ENCODE measurements at regions not wholly inside any gene's neighbourhood (a gene's known extent, or its start where the extent isn't known, plus 50 kb on each side); places are given as distances from the start of the nearest gene placed in this dataset.

GRCh38 chr10:80702143-80702542 lies 164.4 kb downstream of the SH2D4B start:
- Histone ChIP-seq H3K4me3 (ENCODE audit: severe bottlenecking) (no peak overlapping the region), H3K36me3 (ENCODE audit: low read depth) (no peaks in the 10 kb centered on the region), H3K27ac (ENCODE audit: poor library complexity, severe bottlenecking) (no peak overlapping the region), H3K9me3 (ENCODE audit: severe bottlenecking) (no peaks in the 10 kb centered on the region), H3K4me1 (ENCODE audit: insufficient read depth, poor library complexity, severe bottlenecking) (no peaks in the 10 kb centered on the region), H3K27me3 (ENCODE audit: insufficient read depth, poor library complexity, severe bottlenecking) (no peaks in the 10 kb centered on the region)
- ATAC-seq (ENCODE audit: low read depth) = no peak
- no peak for TF ChIP-seq CTCF (IDR thresholded peaks at IDR 0.05; ENCODE audit: poor library complexity, severe bottlenecking)
- no peak for DNase-seq (ENCODE audit: low spot score)

GRCh38 chr10:80705899-80706298 lies 168.2 kb downstream of the SH2D4B start:
- Histone ChIP-seq H3K36me3 (ENCODE audit: low read depth) (no peaks in the 10 kb centered on the region), H3K4me1 (ENCODE audit: insufficient read depth, poor library complexity, severe bottlenecking) (no peaks in the 10 kb centered on the region), H3K27me3 (ENCODE audit: insufficient read depth, poor library complexity, severe bottlenecking) (peaks cover 2% of the 10 kb centered on the region), H3K27ac (ENCODE audit: poor library complexity, severe bottlenecking) (no peak overlapping the region), H3K4me3 (ENCODE audit: severe bottlenecking) (no peak overlapping the region), H3K9me3 (ENCODE audit: severe bottlenecking) (no peaks in the 10 kb centered on the region)
- no peak for TF ChIP-seq CTCF (IDR thresholded peaks at IDR 0.05; ENCODE audit: poor library complexity, severe bottlenecking)
- ATAC-seq (ENCODE audit: low read depth) (no peak), DNase-seq (ENCODE audit: low spot score) (no peak)

- Histone ChIP-seq H3K4me1 (ENCODE audit: insufficient read depth, poor library complexity, severe bottlenecking) (no peaks in the 10 kb centered on the region), H3K36me3 (ENCODE audit: low read depth) (no peaks in the 10 kb centered on the region), H3K4me3 (ENCODE audit: severe bottlenecking) (no peak overlapping the region), H3K9me3 (ENCODE audit: severe bottlenecking) (no peaks in the 10 kb centered on the region), H3K27ac (ENCODE audit: poor library complexity, severe bottlenecking) (no peak overlapping the region), H3K27me3 (ENCODE audit: insufficient read depth, poor library complexity, severe bottlenecking) (peaks cover 6% of the 10 kb centered on the region)
- DNase-seq (ENCODE audit: low spot score) (no peak), ATAC-seq (ENCODE audit: low read depth) (no peak)
- TF ChIP-seq CTCF (IDR thresholded peaks at IDR 0.05; ENCODE audit: poor library complexity, severe bottlenecking) = no peak
Observed at GRCh38 chr10:80708185-80708584, 170.5 kb downstream of the SH2D4B start.

- ATAC-seq (ENCODE audit: low read depth) = no peak
- H3K36me3 ChIP-seq (ENCODE audit: low read depth) = no peaks in the 10 kb centered on the region
- peaks cover 6% of the 10 kb centered on the region for H3K27me3 ChIP-seq (ENCODE audit: insufficient read depth, poor library complexity, severe bottlenecking)
- H3K27ac ChIP-seq (ENCODE audit: poor library complexity, severe bottlenecking) = no peak overlapping the region
- H3K4me3 ChIP-seq (ENCODE audit: severe bottlenecking) = no peak overlapping the region
- DNase-seq (ENCODE audit: low spot score) = no peak
- no peaks in the 10 kb centered on the region for H3K4me1 ChIP-seq (ENCODE audit: insufficient read depth, poor library complexity, severe bottlenecking)
- TF ChIP-seq CTCF (IDR thresholded peaks at IDR 0.05; ENCODE audit: poor library complexity, severe bottlenecking) = no peak
- H3K9me3 ChIP-seq (ENCODE audit: severe bottlenecking) = no peaks in the 10 kb centered on the region
Observed at GRCh38 chr10:80708808-80709207, 171.1 kb downstream of the SH2D4B start.

- Histone ChIP-seq H3K27ac (ENCODE audit: poor library complexity, severe bottlenecking) (no peak overlapping the region), H3K36me3 (ENCODE audit: low read depth) (no peaks in the 10 kb centered on the region), H3K4me1 (ENCODE audit: insufficient read depth, poor library complexity, severe bottlenecking) (no peaks in the 10 kb centered on the region), H3K27me3 (ENCODE audit: insufficient read depth, poor library complexity, severe bottlenecking) (peaks cover 6% of the 10 kb centered on the region), H3K9me3 (ENCODE audit: severe bottlenecking) (no peaks in the 10 kb centered on the region), H3K4me3 (ENCODE audit: severe bottlenecking) (no peak overlapping the region)
- DNase-seq (ENCODE audit: low spot score) = no peak
- TF ChIP-seq CTCF (IDR thresholded peaks at IDR 0.05; ENCODE audit: poor library complexity, severe bottlenecking) = no peak
- no peak for ATAC-seq (ENCODE audit: low read depth)
Observed at GRCh38 chr10:80709866-80710265, 172.2 kb downstream of the SH2D4B start.

Measured in RWPE2 (cell line).